ENCODE measurements at regions not wholly inside any gene's neighbourhood (a gene's known extent, or its start where the extent isn't known, plus 50 kb on each side); places are given as distances from the start of the nearest gene placed in this dataset.
A peak's percentile ranks its signal among the peaks of the same experiment; 100 is the strongest.

DNA sequence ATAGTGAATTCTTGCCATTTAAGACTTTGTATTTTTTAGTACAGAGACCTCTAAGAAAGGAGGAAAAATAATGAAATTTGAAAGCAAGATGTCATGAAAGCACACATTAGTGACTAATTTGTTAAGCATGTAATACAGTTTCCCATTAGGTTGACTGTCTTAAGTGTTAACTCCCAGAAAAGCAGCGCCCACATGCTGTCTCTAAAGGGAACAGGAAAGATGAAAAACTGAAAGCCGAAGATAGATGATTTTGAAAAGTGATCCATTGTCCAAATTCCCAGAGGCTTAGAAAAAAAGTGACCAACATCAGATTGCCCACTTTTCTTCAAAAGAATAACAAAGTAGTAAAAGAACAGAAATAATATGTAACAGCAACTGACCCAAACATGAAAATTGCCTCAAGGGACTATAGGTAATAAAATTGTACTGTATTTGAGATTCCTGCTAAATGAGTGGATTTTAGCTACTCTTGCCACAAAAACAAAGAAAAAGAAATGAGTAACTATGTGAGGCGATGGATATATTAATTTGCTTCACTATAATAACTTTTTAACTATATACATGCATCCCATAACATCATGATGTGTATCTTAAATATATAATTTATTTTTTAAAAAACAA lies 83.2 kb upstream of the OGFRL1 start:
- Histone ChIP-seq H3K4me1 (ENCODE audit: insufficient read depth) (no peaks in the 10 kb centered on the region), H3K79me2 (no peaks in the 10 kb centered on the region), H3K27ac (peak overlapping the region; percentile 5), H2AFZ (no peak overlapping the region), H3K4me3 (no peak overlapping the region), H4K20me1 (ENCODE audit: insufficient read depth, poor library complexity, severe bottlenecking) (no peaks in the 10 kb centered on the region), H3K4me2 (no peak overlapping the region), H3K9me2 (replicated peaks; ENCODE audit: insufficient read depth) (no peaks in the 10 kb centered on the region), H3K36me3 (replicated peaks; ENCODE audit: insufficient read depth, low read depth) (no peaks in the 10 kb centered on the region), H3K27me3 (no peaks in the 10 kb centered on the region), H3K9me3 (ENCODE audit: low read depth) (no peaks in the 10 kb centered on the region)
- WGBS (ENCODE audit: low lambda C conversion rate, missing lambda C conversion rate), result 55% methylated on average over 3 of the region's 3 CpGs
- DNase-seq (ENCODE audit: low spot score), result no peak
- TF ChIP-seq EZH2phosphoT487 (IDR thresholded peaks at IDR 0.05; ENCODE audit: low read depth, severe bottlenecking, unreplicated experiment) (no peak), EZH2 (IDR thresholded peaks at IDR 0.05; ENCODE audit: borderline replicate concordance) (no peak)
- TF ChIP-seq, protein P1, sequence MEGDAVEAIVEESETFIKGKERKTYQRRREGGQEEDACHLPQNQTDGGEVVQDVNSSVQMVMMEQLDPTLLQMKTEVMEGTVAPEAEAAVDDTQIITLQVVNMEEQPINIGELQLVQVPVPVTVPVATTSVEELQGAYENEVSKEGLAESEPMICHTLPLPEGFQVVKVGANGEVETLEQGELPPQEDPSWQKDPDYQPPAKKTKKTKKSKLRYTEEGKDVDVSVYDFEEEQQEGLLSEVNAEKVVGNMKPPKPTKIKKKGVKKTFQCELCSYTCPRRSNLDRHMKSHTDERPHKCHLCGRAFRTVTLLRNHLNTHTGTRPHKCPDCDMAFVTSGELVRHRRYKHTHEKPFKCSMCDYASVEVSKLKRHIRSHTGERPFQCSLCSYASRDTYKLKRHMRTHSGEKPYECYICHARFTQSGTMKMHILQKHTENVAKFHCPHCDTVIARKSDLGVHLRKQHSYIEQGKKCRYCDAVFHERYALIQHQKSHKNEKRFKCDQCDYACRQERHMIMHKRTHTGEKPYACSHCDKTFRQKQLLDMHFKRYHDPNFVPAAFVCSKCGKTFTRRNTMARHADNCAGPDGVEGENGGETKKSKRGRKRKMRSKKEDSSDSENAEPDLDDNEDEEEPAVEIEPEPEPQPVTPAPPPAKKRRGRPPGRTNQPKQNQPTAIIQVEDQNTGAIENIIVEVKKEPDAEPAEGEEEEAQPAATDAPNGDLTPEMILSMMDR (IDR thresholded peaks at IDR 0.05; ENCODE audit: poor library complexity), result no peak

DNA sequence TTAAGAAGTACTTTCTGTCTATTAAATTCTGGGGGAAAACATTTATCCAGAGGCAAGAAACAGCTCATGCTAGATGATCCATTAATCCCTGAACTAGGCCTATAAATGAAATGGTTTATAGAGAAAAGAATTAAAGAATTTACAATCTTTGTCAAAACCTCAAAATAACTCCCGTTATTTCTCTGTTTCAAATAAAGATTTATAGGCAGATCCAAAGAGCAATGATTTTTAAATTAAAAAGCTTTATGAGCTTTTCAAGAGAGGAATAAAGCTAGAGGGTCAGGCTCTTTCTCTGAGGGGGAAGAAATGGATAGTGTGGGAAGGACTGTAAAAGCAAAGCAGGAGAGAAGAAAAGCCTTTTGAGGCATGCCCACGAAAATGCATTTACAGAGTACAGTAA lies 82.5 kb upstream of the OGFRL1 start:
- no peaks in the 10 kb centered on the region for H3K4me1 ChIP-seq (ENCODE audit: insufficient read depth)
- H3K27me3 ChIP-seq, result no peaks in the 10 kb centered on the region
- no peak overlapping the region for H3K27ac ChIP-seq
- H2AFZ ChIP-seq, result no peak overlapping the region
- no peak overlapping the region for H3K4me3 ChIP-seq
- no peaks in the 10 kb centered on the region for H4K20me1 ChIP-seq (ENCODE audit: insufficient read depth, poor library complexity, severe bottlenecking)
- H3K79me2 ChIP-seq, result no peaks in the 10 kb centered on the region
- H3K9me2 ChIP-seq (replicated peaks; ENCODE audit: insufficient read depth), result no peaks in the 10 kb centered on the region
- WGBS (ENCODE audit: low lambda C conversion rate, missing lambda C conversion rate), result 34% methylated on average over 2 of the region's 2 CpGs
- H3K4me2 ChIP-seq, result no peak overlapping the region
- no peak for DNase-seq (ENCODE audit: low spot score)
- TF ChIP-seq EZH2phosphoT487 (IDR thresholded peaks at IDR 0.05; ENCODE audit: low read depth, severe bottlenecking, unreplicated experiment) (peak; percentile 98), EZH2 (IDR thresholded peaks at IDR 0.05; ENCODE audit: borderline replicate concordance) (no peak)
- no peaks in the 10 kb centered on the region for H3K9me3 ChIP-seq (ENCODE audit: low read depth)
- no peaks in the 10 kb centered on the region for H3K36me3 ChIP-seq (replicated peaks; ENCODE audit: insufficient read depth, low read depth)

DNA sequence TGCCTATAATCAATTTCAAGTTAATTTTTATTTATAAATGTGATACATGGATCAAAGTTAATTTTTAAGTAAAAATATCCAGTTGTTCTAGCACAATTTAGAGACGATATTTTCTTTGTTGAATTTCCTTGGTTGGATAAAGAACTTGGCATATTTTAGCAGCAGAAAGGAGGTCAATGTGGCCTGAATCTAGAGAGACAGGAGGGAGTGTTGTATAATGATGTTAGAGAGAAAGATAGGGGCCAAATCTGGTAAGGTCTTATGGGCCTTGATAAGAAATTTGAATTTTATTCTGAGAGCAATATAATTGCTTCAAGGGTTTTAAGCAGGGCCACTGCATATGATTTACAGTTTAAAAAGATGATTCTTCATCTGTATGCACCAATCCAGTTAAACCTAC lies 79.4 kb upstream of the OGFRL1 start:
- Histone ChIP-seq H3K36me3 (replicated peaks; ENCODE audit: insufficient read depth, low read depth) (no peaks in the 10 kb centered on the region), H3K9me2 (replicated peaks; ENCODE audit: insufficient read depth) (no peaks in the 10 kb centered on the region), H3K9me3 (ENCODE audit: low read depth) (no peaks in the 10 kb centered on the region), H2AFZ (no peak overlapping the region), H3K4me2 (no peak overlapping the region), H3K27ac (no peak overlapping the region), H3K4me1 (ENCODE audit: insufficient read depth) (no peaks in the 10 kb centered on the region), H3K79me2 (no peaks in the 10 kb centered on the region), H3K27me3 (no peaks in the 10 kb centered on the region), H3K4me3 (no peak overlapping the region), H4K20me1 (ENCODE audit: insufficient read depth, poor library complexity, severe bottlenecking) (no peaks in the 10 kb centered on the region)
- 92% methylated on average over 1 of the region's 1 CpG for WGBS (ENCODE audit: low lambda C conversion rate, missing lambda C conversion rate)
- no peak for DNase-seq (ENCODE audit: low spot score)
- TF ChIP-seq EZH2phosphoT487 (IDR thresholded peaks at IDR 0.05; ENCODE audit: low read depth, severe bottlenecking, unreplicated experiment), result no peak
- no peak for TF ChIP-seq EZH2 (IDR thresholded peaks at IDR 0.05; ENCODE audit: borderline replicate concordance)
- TF ChIP-seq, protein P1 (IDR thresholded peaks at IDR 0.05; ENCODE audit: poor library complexity), result no peak

DNA sequence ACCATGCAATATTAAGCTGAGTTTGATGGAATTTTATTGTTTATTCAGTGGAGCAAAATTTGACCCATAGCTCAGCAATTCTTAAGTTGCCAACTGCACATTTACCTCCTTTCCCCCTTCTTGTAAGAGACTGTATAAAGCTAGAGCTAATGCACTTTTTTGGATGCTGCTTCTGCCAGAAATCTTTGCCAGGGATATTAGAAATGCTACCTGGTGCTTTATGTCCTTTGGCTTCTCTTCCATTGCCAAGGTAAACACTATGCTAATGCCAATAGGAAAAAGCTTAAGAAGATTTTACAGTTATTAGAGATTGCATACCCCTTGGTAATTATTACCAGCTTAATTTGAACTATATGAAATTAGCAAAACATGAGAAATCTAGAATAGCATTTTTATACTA lies 79.0 kb upstream of the OGFRL1 start:
- no peaks in the 10 kb centered on the region for H3K9me3 ChIP-seq (ENCODE audit: low read depth)
- H3K4me3 ChIP-seq, result no peak overlapping the region
- no peak for DNase-seq (ENCODE audit: low spot score)
- no peaks in the 10 kb centered on the region for H3K36me3 ChIP-seq (replicated peaks; ENCODE audit: insufficient read depth, low read depth)
- H2AFZ ChIP-seq, result no peak overlapping the region
- no peaks in the 10 kb centered on the region for H3K4me1 ChIP-seq (ENCODE audit: insufficient read depth)
- TF ChIP-seq EZH2 (IDR thresholded peaks at IDR 0.05; ENCODE audit: borderline replicate concordance), result no peak
- H3K27me3 ChIP-seq, result no peaks in the 10 kb centered on the region
- H3K79me2 ChIP-seq, result no peaks in the 10 kb centered on the region
- no peak overlapping the region for H3K4me2 ChIP-seq
- no peaks in the 10 kb centered on the region for H3K9me2 ChIP-seq (replicated peaks; ENCODE audit: insufficient read depth)
- H4K20me1 ChIP-seq (ENCODE audit: insufficient read depth, poor library complexity, severe bottlenecking), result no peaks in the 10 kb centered on the region
- no peak overlapping the region for H3K27ac ChIP-seq

Measured in hepatocyte (in vitro differentiated cells).